GM12878 (cell line): ENCODE measurements at regions not wholly inside any gene's neighbourhood (a gene's known extent, or its start where the extent isn't known, plus 50 kb on each side); places are given as distances from the start of the nearest gene placed in this dataset.

ENCODE experiments used
- ATAC-seq: fragments of 200-7000 bp; cut with Tn5 transposase; 3 replicates; pipeline ENCODE4 v1.9.1; 2020; ENCODE audit warnings: mild to moderate bottlenecking, moderate library complexity
- BruUV-seq: library from RNA; stranded (reverse); fragments of 400-500 nt; replicated peaks from 2 replicates; lab custom pipeline; 2021; lab: Mats Ljungman, UMichigan
- CTCF ChIA-PET: fragments of 300-600 bp; sonication (Branson Sonifier 250); formaldehyde crosslinking; extraction: SDS; loops from one replicate; lab custom pipeline; 2021; ENCODE audit warnings: inconsistent platforms; lab: Yijun Ruan, JAX
- POLR2A ChIA-PET: fragments of 350-600 bp; formaldehyde crosslinking; extraction: SDS; loops from one replicate; lab custom pipeline; 2021; ENCODE audit warnings: inconsistent platforms; lab: Charles Lee
- RAD21 ChIA-PET: fragments of 300-600 bp; sonication (Branson Sonifier 250); formaldehyde crosslinking; loops from one replicate; lab custom pipeline; 2023; ENCODE audit warnings: antibody characterized with exemption; ENCODE audit not compliant: unreplicated experiment; lab: Charles Lee
- SMC1A ChIA-PET: fragments of 300-600 bp; sonication (Branson Sonifier 250); formaldehyde crosslinking; loops from one replicate; lab custom pipeline; 2023; ENCODE audit not compliant: unreplicated experiment, uncharacterized antibody; lab: Charles Lee
- DNase-seq: peaks from one replicate; pipeline ENCODE4 v3.0.0-alpha.2; 2011; ENCODE audit warnings: low read depth, low spot score
- FAIRE-seq: peaks from 3 replicates; lab custom pipeline; 2011; peaks lifted over from hg19 to GRCh38; lab: Jason Lieb, UNC
- H2AFZ ChIP-seq: 2 replicates; pipeline ENCODE4 v1.6.0; 2011; ENCODE audit warnings: low read depth, low read length, control low read depth; ENCODE audit not compliant: control insufficient read depth
- H3K27ac ChIP-seq: 2 replicates; pipeline ENCODE4 v1.5.1; 2011; ENCODE audit warnings: control low read depth; ENCODE audit not compliant: control insufficient read depth, insufficient read depth
- H3K27me3 ChIP-seq, 2 experiments: replicated peaks in 1 of 2; 2 replicates each; pipeline versions ENCODE4 v1.6.0 to v1.6.1; 2011; ENCODE audit warnings: low read length in 1 of 2; ENCODE audit not compliant: control insufficient read depth in 2 of 2, insufficient read depth in 2 of 2
- H3K36me3 ChIP-seq, 2 experiments: 2 replicates each; pipeline ENCODE4 v1.5.1; 2011; ENCODE audit warnings: low read length in 1 of 2; ENCODE audit not compliant: control insufficient read depth in 2 of 2, insufficient read depth in 2 of 2
- H3K4me1 ChIP-seq: 2 replicates; pipeline ENCODE4 v1.6.1; 2011; ENCODE audit warnings: mild to moderate bottlenecking, low read length, moderate library complexity, mixed read lengths; ENCODE audit not compliant: control insufficient read depth, insufficient read depth
- H3K4me2 ChIP-seq: 2 replicates; pipeline ENCODE4 v1.6.0; 2011; ENCODE audit warnings: control low read depth; ENCODE audit not compliant: control insufficient read depth, insufficient read depth
- H3K4me3 ChIP-seq: fragments of 200-600 bp; sonication (generic); 2 replicates; pipeline ENCODE4 v1.5.1; 2016
- H3K79me2 ChIP-seq: 2 replicates; pipeline ENCODE4 v1.6.0; 2011; ENCODE audit warnings: low read length; ENCODE audit not compliant: control insufficient read depth, insufficient read depth
- H3K9ac ChIP-seq: 2 replicates; pipeline ENCODE4 v1.8.0; 2011; ENCODE audit warnings: low read length, control low read depth, mixed read lengths; ENCODE audit not compliant: control insufficient read depth, insufficient read depth
- H3K9me3 ChIP-seq: replicated peaks from 3 replicates; pipeline ENCODE4 v1.5.1; 2011; ENCODE audit warnings: mild to moderate bottlenecking, low read length; ENCODE audit not compliant: control insufficient read depth, insufficient read depth
- H4K20me1 ChIP-seq: 2 replicates; pipeline ENCODE4 v1.6.0; 2011; ENCODE audit not compliant: control insufficient read depth, insufficient read depth
- BMI1 ChIP-seq: fragments of 450-650 bp; IDR thresholded peaks from 2 replicates; pipeline ENCODE4 v1.6.1; 2016; ENCODE audit warnings: mild to moderate bottlenecking, moderate library complexity, borderline replicate concordance
- IRF3 ChIP-seq: fragments of 450-650 bp; IDR thresholded peaks from 2 replicates; pipeline ENCODE4 v1.6.1; 2014; ENCODE audit warnings: mild to moderate bottlenecking
- SREBF1 ChIP-seq: IDR thresholded peaks from 2 replicates; pipeline ENCODE4 v1.6.1; 2012; ENCODE audit warnings: mild to moderate bottlenecking, low read length
- ZNF24 ChIP-seq: fragments of 450-650 bp; IDR thresholded peaks from 2 replicates; pipeline ENCODE4 v1.6.1; 2017; ENCODE audit warnings: antibody characterized with exemption, mild to moderate bottlenecking
- ZNF274 ChIP-seq: IDR thresholded peaks from one replicate; pipeline ENCODE4 v1.8.0; 2011; ENCODE audit not compliant: insufficient read length, insufficient read depth
- ZNF592 ChIP-seq: fragments of 450-650 bp; IDR thresholded peaks from 2 replicates; pipeline ENCODE4 v1.6.1; 2017; ENCODE audit warnings: mild to moderate bottlenecking, moderate library complexity
- ZNF622 ChIP-seq: fragments of 450-650 bp; IDR thresholded peaks from 2 replicates; pipeline ENCODE4 v1.6.1; 2017; ENCODE audit warnings: mild to moderate bottlenecking, inconsistent platforms
- WGBS: methylation state at CpG from one replicate; pipeline ENCODE4 v1.1.6; 2016; ENCODE audit warnings: low lambda C conversion rate; ENCODE audit not compliant: insufficient replicate concordance, insufficient coverage; ENCODE audit errors: missing lambda C conversion rate; 5-methylcytosine and 5-hydroxymethylcytosine counted together
- in situ Hi-C: fragments of 300-500 bp; cut with MboI; formaldehyde crosslinking; loops from 9 replicates; pipeline ENCODE4 v1.14.3; 2018; ENCODE audit warnings: mixed read lengths
- intact Hi-C: fragments of 100-400 bp; cut with micrococcal nuclease; formaldehyde crosslinking; loops from one replicate; pipeline ENCODE4 v1.14.2; 2022; ENCODE audit not compliant: unreplicated experiment
- TF ChIP-seq, protein P1 (sequence below): IDR thresholded peaks from 2 replicates; pipeline ENCODE4 v1.6.1; 2011; ENCODE audit warnings: mild to moderate bottlenecking, low read depth, low read length, moderate library complexity; ENCODE audit not compliant: insufficient replicate concordance
- TF ChIP-seq, protein P2 (sequence below): fragments of 450-650 bp; IDR thresholded peaks from 2 replicates; pipeline ENCODE4 v1.6.1; 2017; ENCODE audit warnings: mild to moderate bottlenecking
- TF ChIP-seq, protein P3 (sequence below): fragments of 450-650 bp; IDR thresholded peaks from 2 replicates; pipeline ENCODE4 v1.6.1; 2017; ENCODE audit warnings: antibody characterized with exemption, mild to moderate bottlenecking, moderate library complexity

- no peak for TF ChIP-seq ZNF622
These were observed 595.5 kb upstream of the CHRM3 start (continued) for GRCh38 chr1:238790882-238791281.

DNA sequence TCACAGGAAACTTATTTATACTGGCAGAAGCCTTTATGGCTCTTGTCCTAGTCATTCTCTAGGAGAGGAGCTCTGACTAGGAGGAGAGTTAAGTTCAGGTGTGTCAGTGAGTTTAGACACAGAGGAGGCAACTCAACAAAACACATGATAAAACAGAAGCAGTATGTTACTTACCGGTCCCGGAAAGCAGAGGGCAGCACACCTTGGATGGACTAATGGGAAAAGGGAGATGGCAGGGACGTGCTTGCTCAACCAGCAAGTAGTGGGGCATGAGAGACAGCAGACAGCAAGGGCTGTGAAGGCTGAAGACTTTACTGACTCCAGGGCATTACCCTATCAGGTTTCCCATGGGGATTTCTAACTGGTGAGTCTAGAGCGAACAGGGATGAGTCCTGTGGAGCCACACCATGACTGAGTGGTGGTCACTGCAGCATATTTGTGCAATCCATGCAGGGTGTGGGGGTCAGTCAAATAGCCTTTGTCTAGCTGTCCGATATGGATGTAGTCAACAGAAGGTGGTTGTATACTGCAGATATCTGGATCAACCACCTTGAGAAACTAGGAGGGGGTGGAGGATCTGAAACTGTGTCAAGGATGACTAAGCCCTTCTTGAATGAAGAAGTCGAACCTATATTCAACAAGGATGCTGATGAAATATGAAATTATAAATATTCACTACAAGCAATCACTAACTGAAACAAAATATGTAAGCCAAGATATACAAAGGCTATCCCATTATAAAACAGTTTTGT lies 596.3 kb upstream of the CHRM3 start:
- DNase-seq: no peak
- POLR2A ChIA-PET: no interaction called here
- CTCF ChIA-PET: no interaction called here
- 43% methylated on average over 6 of the region's 6 CpGs for WGBS
- H3K79me2 ChIP-seq: no peaks in the 10 kb centered on the region
- in situ Hi-C loops (no loop called here), intact Hi-C loops (no loop called here)
- no peak overlapping the region for H2AFZ ChIP-seq
- SMC1A ChIA-PET: no interaction called here
- no peaks in the 10 kb centered on the region for H3K27me3 ChIP-seq
- H3K27ac ChIP-seq: no peak overlapping the region
- no peak overlapping the region for H3K4me3 ChIP-seq
- H3K4me2 ChIP-seq: no peak overlapping the region
- RAD21 ChIA-PET: no interaction called here
- no peak overlapping the region for H3K9ac ChIP-seq
- H3K4me1 ChIP-seq: no peaks in the 10 kb centered on the region
- ATAC-seq: peak; percentile 17; the same call in 1 of the 3 replicates
- BruUV-seq: no TSS peak
- no peaks in the 10 kb centered on the region for H4K20me1 ChIP-seq
- no peaks in the 10 kb centered on the region for H3K36me3 ChIP-seq
- no peaks in the 10 kb centered on the region for H3K9me3 ChIP-seq
- FAIRE-seq: no peak
- TF ChIP-seq ZNF274: no peak
- TF ChIP-seq ZNF592: no peak
- TF ChIP-seq IRF3: no peak
- TF ChIP-seq, protein P1, sequence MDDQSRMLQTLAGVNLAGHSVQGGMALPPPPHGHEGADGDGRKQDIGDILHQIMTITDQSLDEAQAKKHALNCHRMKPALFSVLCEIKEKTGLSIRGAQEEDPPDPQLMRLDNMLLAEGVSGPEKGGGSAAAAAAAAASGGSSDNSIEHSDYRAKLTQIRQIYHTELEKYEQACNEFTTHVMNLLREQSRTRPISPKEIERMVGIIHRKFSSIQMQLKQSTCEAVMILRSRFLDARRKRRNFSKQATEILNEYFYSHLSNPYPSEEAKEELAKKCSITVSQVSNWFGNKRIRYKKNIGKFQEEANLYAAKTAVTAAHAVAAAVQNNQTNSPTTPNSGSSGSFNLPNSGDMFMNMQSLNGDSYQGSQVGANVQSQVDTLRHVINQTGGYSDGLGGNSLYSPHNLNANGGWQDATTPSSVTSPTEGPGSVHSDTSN: no peak
- TF ChIP-seq, protein P2, sequence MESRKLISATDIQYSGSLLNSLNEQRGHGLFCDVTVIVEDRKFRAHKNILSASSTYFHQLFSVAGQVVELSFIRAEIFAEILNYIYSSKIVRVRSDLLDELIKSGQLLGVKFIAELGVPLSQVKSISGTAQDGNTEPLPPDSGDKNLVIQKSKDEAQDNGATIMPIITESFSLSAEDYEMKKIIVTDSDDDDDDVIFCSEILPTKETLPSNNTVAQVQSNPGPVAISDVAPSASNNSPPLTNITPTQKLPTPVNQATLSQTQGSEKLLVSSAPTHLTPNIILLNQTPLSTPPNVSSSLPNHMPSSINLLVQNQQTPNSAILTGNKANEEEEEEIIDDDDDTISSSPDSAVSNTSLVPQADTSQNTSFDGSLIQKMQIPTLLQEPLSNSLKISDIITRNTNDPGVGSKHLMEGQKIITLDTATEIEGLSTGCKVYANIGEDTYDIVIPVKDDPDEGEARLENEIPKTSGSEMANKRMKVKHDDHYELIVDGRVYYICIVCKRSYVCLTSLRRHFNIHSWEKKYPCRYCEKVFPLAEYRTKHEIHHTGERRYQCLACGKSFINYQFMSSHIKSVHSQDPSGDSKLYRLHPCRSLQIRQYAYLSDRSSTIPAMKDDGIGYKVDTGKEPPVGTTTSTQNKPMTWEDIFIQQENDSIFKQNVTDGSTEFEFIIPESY: no peak
- TF ChIP-seq, protein P3, sequence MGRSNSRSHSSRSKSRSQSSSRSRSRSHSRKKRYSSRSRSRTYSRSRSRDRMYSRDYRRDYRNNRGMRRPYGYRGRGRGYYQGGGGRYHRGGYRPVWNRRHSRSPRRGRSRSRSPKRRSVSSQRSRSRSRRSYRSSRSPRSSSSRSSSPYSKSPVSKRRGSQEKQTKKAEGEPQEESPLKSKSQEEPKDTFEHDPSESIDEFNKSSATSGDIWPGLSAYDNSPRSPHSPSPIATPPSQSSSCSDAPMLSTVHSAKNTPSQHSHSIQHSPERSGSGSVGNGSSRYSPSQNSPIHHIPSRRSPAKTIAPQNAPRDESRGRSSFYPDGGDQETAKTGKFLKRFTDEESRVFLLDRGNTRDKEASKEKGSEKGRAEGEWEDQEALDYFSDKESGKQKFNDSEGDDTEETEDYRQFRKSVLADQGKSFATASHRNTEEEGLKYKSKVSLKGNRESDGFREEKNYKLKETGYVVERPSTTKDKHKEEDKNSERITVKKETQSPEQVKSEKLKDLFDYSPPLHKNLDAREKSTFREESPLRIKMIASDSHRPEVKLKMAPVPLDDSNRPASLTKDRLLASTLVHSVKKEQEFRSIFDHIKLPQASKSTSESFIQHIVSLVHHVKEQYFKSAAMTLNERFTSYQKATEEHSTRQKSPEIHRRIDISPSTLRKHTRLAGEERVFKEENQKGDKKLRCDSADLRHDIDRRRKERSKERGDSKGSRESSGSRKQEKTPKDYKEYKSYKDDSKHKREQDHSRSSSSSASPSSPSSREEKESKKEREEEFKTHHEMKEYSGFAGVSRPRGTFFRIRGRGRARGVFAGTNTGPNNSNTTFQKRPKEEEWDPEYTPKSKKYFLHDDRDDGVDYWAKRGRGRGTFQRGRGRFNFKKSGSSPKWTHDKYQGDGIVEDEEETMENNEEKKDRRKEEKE: no peak
- TF ChIP-seq SREBF1: no peak
- no peak for TF ChIP-seq ZNF24
- TF ChIP-seq BMI1: no peak
